SK-N-SH (cell line): ENCODE measurements at regions not wholly inside any gene's neighbourhood (a gene's known extent, or its start where the extent isn't known, plus 50 kb on each side); places are given as distances from the start of the nearest gene placed in this dataset.

ENCODE experiments used
- CTCF ChIA-PET: fragments of 300-600, 350-600 bp; formaldehyde crosslinking; extraction: SDS; loops from one replicate; lab custom pipeline; 2021; lab: Yijun Ruan, JAX
- POLR2A ChIA-PET: fragments of 350-600 bp; sonication (Branson Sonifier 250); formaldehyde crosslinking; extraction: SDS; loops from one replicate; lab custom pipeline; 2020; ENCODE audit warnings: antibody characterized with exemption, inconsistent platforms; lab: Yijun Ruan, JAX
- DNase-seq: peaks from one replicate; pipeline ENCODE4 v3.0.0; 2012
- H2AFZ ChIP-seq: fragments of 200-600 bp; sonication (generic); 2 replicates; pipeline ENCODE4 v1.8.1; 2016; ENCODE audit warnings: antibody characterized with exemption, mild to moderate bottlenecking, low read depth
- H3F3A ChIP-seq: fragments of 200-600 bp; sonication (generic); replicated peaks from 2 replicates; pipeline ENCODE3; 2016; ENCODE audit warnings: antibody characterized with exemption, mild to moderate bottlenecking; ENCODE audit not compliant: insufficient read depth
- H3K27ac ChIP-seq, 2 experiments: fragments of 200-500 bp in 1 of 2; fragments of 200-600 bp in 1 of 2; sonication (Bioruptor generic) in 1 of 2; sonication (generic), shearing (Covaris generic) in 1 of 2; 2 replicates each; pipeline versions ENCODE4 v1.5.1 to v1.6.1; 2014 to 2016; ENCODE audit warnings: low read depth in 2 of 2, inconsistent platforms in 1 of 2, low read length in 1 of 2, mild to moderate bottlenecking in 1 of 2, mixed read lengths in 1 of 2
- H3K27me3 ChIP-seq: fragments of 200-600 bp; sonication (generic), shearing (Covaris generic); 2 replicates; pipeline ENCODE4 v1.6.1; 2016; ENCODE audit warnings: mixed run types; ENCODE audit not compliant: insufficient read depth
- H3K36me3 ChIP-seq, 2 experiments: fragments of 200-500 bp in 1 of 2; fragments of 200-600 bp in 1 of 2; sonication (Bioruptor generic) in 1 of 2; sonication (generic) in 1 of 2; replicated peaks in 1 of 2; 2 replicates each; pipeline versions ENCODE3 to v1.5.1; 2014 to 2016; ENCODE audit warnings: low read length in 1 of 2, mild to moderate bottlenecking in 1 of 2; ENCODE audit not compliant: insufficient read depth in 2 of 2, control insufficient read depth in 1 of 2
- H3K4me1 ChIP-seq, 2 experiments: fragments of 200-500 bp in 1 of 2; fragments of 200-600 bp in 1 of 2; sonication (Bioruptor generic) in 1 of 2; sonication (generic), shearing (Covaris generic) in 1 of 2; 2 replicates each; pipeline versions ENCODE4 v1.5.1 to v1.6.1; 2014 to 2016; ENCODE audit warnings: low read depth in 1 of 2, low read length in 1 of 2, mixed run types in 1 of 2; ENCODE audit not compliant: insufficient read depth in 2 of 2, control insufficient read depth in 1 of 2
- H3K4me2 ChIP-seq: fragments of 200-600 bp; sonication (generic), shearing (Covaris generic); 2 replicates; pipeline ENCODE4 v1.6.1; 2017; ENCODE audit warnings: mixed run types
- H3K4me3 ChIP-seq, 2 experiments: fragments of 200-500 bp in 1 of 2; fragments of 200-600 bp in 1 of 2; sonication (Bioruptor generic) in 1 of 2; sonication (generic), shearing (Covaris generic) in 1 of 2; 2 replicates each; pipeline versions ENCODE4 v1.5.1 to v1.8.1; 2014 to 2016; ENCODE audit warnings: low read depth in 2 of 2, inconsistent platforms in 1 of 2, low read length in 1 of 2, mild to moderate bottlenecking in 1 of 2, mixed read lengths in 1 of 2, moderate library complexity in 1 of 2
- H3K79me2 ChIP-seq: fragments of 200-600 bp; sonication (generic); 2 replicates; pipeline ENCODE4 v1.8.1; 2017; ENCODE audit warnings: mild to moderate bottlenecking; ENCODE audit not compliant: insufficient read depth
- H3K9ac ChIP-seq: fragments of 200-600 bp; sonication (generic); 2 replicates; pipeline ENCODE4 v1.6.1; 2017; ENCODE audit warnings: mixed run types
- H3K9me2 ChIP-seq: fragments of 200-600 bp; sonication (generic); 2 replicates; pipeline ENCODE4 v1.6.1; 2017; ENCODE audit warnings: mixed run types
- H3K9me3 ChIP-seq: fragments of 200-600 bp; sonication (generic); 2 replicates; pipeline ENCODE4 v1.6.1; 2017; ENCODE audit warnings: mixed run types, mild to moderate bottlenecking, moderate library complexity
- H4K20me1 ChIP-seq: fragments of 200-600 bp; sonication (generic); 2 replicates; pipeline ENCODE4 v1.6.1; 2017; ENCODE audit warnings: mild to moderate bottlenecking, mixed run types; ENCODE audit not compliant: insufficient read depth
- GATA2 ChIP-seq: sonication (generic); formaldehyde crosslinking; IDR thresholded peaks from 2 replicates; pipeline ENCODE4 v1.5.0; 2020; ENCODE audit warnings: mild to moderate bottlenecking, missing genetic modification reagents
- IRF3 ChIP-seq: fragments of 150-350 bp; IDR thresholded peaks from 2 replicates; pipeline ENCODE4 v1.6.1; 2016; ENCODE audit warnings: mild to moderate bottlenecking, low read depth, low read length
- JUND ChIP-seq: IDR thresholded peaks from 2 replicates; pipeline ENCODE4 v1.4.0; 2012
- MAX ChIP-seq: IDR thresholded peaks from 2 replicates; pipeline ENCODE4 v1.4.0; 2012; ENCODE audit warnings: low read depth
- NFIC ChIP-seq: IDR thresholded peaks from 2 replicates; pipeline ENCODE4 v1.4.0; 2012; ENCODE audit warnings: borderline replicate concordance
- POLR2AphosphoS5 ChIP-seq: IDR thresholded peaks from 2 replicates; pipeline ENCODE4 v1.6.1; 2012; ENCODE audit warnings: low read depth, low read length
- RAD21 ChIP-seq: IDR thresholded peaks from 2 replicates; pipeline ENCODE4 v1.6.1; 2012; ENCODE audit warnings: mild to moderate bottlenecking, low read length
- SMC3 ChIP-seq: IDR thresholded peaks from 2 replicates; pipeline ENCODE4 v1.6.1; 2012; ENCODE audit warnings: low read depth, low read length, improper control_type of control experiment
- TAF1 ChIP-seq: IDR thresholded peaks from 2 replicates; pipeline ENCODE4 v1.6.1; 2012; ENCODE audit warnings: low read depth, mild to moderate bottlenecking, low read length, moderate library complexity, borderline replicate concordance
- USF1 ChIP-seq: IDR thresholded peaks from 2 replicates; pipeline ENCODE4 v1.4.0; 2012; ENCODE audit warnings: low read depth, borderline replicate concordance
- YY1 ChIP-seq: IDR thresholded peaks from 2 replicates; pipeline ENCODE4 v1.4.0; 2012; ENCODE audit warnings: low read depth, mild to moderate bottlenecking
- ZBTB33 ChIP-seq: IDR thresholded peaks from 2 replicates; pipeline ENCODE4 v1.4.0; 2012; ENCODE audit warnings: low read depth, borderline replicate concordance
- WGBS: methylation state at CpG from one replicate; pipeline ENCODE4 v1.1.6; 2017; ENCODE audit warnings: low lambda C conversion rate; 5-methylcytosine and 5-hydroxymethylcytosine counted together
- TF ChIP-seq, protein P1 (sequence below): IDR thresholded peaks from 2 replicates; pipeline ENCODE4 v1.6.1; 2012; ENCODE audit warnings: mild to moderate bottlenecking, low read depth, low read length, moderate library complexity
- TF ChIP-seq, protein P2 (sequence below): IDR thresholded peaks from 2 replicates; pipeline ENCODE4; 2012

- POLR2A ChIA-PET: no interaction called here
- Histone ChIP-seq H3K9me3 (no peaks in the 10 kb centered on the region), H4K20me1 (no peaks in the 10 kb centered on the region), H3K9ac (no peak overlapping the region), H3K36me3 (no peaks in the 10 kb centered on the region), H3K27ac (no peak overlapping the region), H3F3A (no peaks in the 10 kb centered on the region), H3K27me3 (no peaks in the 10 kb centered on the region), H3K4me2 (no peak overlapping the region), H3K4me1 (peaks cover 0 to 3% of the 10 kb centered on the region in 2 experiments; a peak in 1 of 4 replicates), H3K9me2 (no peaks in the 10 kb centered on the region), H3K4me3 (no peak overlapping the region), H3K79me2 (no peaks in the 10 kb centered on the region), H2AFZ (no peak overlapping the region)
- CTCF ChIA-PET: no interaction called here
- WGBS: 32% methylated on average over 6 of the region's 6 CpGs
- no peak for TF ChIP-seq GATA2
- TF ChIP-seq TAF1: no peak
- no peak for TF ChIP-seq NFIC
- no peak for TF ChIP-seq ZBTB33
- TF ChIP-seq, protein P1, sequence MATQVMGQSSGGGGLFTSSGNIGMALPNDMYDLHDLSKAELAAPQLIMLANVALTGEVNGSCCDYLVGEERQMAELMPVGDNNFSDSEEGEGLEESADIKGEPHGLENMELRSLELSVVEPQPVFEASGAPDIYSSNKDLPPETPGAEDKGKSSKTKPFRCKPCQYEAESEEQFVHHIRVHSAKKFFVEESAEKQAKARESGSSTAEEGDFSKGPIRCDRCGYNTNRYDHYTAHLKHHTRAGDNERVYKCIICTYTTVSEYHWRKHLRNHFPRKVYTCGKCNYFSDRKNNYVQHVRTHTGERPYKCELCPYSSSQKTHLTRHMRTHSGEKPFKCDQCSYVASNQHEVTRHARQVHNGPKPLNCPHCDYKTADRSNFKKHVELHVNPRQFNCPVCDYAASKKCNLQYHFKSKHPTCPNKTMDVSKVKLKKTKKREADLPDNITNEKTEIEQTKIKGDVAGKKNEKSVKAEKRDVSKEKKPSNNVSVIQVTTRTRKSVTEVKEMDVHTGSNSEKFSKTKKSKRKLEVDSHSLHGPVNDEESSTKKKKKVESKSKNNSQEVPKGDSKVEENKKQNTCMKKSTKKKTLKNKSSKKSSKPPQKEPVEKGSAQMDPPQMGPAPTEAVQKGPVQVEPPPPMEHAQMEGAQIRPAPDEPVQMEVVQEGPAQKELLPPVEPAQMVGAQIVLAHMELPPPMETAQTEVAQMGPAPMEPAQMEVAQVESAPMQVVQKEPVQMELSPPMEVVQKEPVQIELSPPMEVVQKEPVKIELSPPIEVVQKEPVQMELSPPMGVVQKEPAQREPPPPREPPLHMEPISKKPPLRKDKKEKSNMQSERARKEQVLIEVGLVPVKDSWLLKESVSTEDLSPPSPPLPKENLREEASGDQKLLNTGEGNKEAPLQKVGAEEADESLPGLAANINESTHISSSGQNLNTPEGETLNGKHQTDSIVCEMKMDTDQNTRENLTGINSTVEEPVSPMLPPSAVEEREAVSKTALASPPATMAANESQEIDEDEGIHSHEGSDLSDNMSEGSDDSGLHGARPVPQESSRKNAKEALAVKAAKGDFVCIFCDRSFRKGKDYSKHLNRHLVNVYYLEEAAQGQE: no peak
- no peak for TF ChIP-seq YY1
- TF ChIP-seq, protein P2, sequence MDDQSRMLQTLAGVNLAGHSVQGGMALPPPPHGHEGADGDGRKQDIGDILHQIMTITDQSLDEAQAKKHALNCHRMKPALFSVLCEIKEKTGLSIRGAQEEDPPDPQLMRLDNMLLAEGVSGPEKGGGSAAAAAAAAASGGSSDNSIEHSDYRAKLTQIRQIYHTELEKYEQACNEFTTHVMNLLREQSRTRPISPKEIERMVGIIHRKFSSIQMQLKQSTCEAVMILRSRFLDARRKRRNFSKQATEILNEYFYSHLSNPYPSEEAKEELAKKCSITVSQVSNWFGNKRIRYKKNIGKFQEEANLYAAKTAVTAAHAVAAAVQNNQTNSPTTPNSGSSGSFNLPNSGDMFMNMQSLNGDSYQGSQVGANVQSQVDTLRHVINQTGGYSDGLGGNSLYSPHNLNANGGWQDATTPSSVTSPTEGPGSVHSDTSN: no peak
- TF ChIP-seq IRF3: no peak
- no peak for TF ChIP-seq USF1
- TF ChIP-seq POLR2AphosphoS5: no peak
- no peak for TF ChIP-seq JUND
- TF ChIP-seq MAX: no peak
- no peak for TF ChIP-seq SMC3
- no peak for TF ChIP-seq RAD21
- DNase-seq: no peak
Observed at GRCh38 chr16:56087626-56088025, 103.7 kb upstream of the GNAO1 start.
